ENCODE measurements at regions not wholly inside any gene's neighbourhood (a gene's known extent, or its start where the extent isn't known, plus 50 kb on each side); places are given as distances from the start of the nearest gene placed in this dataset.
A peak's percentile ranks its signal among the peaks of the same experiment; 100 is the strongest.

DNA sequence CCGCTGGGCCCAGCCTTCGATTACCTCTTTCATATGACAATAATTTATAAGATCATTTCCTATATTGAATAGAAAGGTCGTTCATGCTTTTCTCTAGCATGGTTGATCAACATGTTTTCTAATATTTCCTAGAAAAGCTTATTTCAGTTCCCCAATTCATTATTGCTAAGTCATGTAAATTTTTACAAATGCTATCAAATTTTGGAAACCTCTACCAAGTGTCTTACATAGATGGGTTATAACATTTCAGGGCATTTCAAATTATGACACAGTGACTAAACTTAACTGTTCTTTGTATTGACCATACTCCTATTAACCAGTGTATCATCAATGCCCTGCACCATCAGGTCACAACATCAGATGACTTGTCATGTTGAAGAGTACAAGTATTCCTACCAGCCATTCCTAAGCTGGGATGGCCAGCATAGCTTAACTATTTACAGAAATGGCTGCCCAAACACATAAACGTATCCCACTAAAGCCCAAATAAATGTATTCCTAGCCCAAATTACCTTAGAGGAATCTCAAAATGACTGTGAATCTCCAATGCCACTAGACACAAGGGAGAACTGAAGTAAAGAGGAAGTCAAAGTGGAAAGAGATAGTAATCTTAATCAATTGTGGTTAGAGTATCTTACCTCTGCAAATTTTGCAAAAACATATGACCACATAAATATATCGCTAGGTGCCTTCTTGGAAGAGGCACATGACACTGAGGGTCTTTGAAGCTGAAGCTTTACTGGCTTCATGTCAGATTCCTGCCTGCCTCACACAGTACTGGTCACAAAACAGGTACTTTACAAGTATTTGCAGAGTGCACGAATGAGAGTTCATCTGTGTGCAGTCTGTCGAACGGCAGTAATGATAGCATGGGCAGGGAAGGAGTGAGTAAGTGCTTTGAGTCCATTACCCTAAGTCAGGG is 87.3 kb upstream of the TLK1 start:
- no peak for DNase-seq (ENCODE audit: low read depth)
- no peak overlapping the region for H3K4me3 ChIP-seq (ENCODE audit: control insufficient read depth, low read depth, low read length)
- TF ChIP-seq, protein P1, sequence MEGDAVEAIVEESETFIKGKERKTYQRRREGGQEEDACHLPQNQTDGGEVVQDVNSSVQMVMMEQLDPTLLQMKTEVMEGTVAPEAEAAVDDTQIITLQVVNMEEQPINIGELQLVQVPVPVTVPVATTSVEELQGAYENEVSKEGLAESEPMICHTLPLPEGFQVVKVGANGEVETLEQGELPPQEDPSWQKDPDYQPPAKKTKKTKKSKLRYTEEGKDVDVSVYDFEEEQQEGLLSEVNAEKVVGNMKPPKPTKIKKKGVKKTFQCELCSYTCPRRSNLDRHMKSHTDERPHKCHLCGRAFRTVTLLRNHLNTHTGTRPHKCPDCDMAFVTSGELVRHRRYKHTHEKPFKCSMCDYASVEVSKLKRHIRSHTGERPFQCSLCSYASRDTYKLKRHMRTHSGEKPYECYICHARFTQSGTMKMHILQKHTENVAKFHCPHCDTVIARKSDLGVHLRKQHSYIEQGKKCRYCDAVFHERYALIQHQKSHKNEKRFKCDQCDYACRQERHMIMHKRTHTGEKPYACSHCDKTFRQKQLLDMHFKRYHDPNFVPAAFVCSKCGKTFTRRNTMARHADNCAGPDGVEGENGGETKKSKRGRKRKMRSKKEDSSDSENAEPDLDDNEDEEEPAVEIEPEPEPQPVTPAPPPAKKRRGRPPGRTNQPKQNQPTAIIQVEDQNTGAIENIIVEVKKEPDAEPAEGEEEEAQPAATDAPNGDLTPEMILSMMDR (conservative IDR thresholded peaks at IDR 0.05; ENCODE audit: control insufficient read depth, insufficient read depth, low read depth, low read length), result no peak

DNA sequence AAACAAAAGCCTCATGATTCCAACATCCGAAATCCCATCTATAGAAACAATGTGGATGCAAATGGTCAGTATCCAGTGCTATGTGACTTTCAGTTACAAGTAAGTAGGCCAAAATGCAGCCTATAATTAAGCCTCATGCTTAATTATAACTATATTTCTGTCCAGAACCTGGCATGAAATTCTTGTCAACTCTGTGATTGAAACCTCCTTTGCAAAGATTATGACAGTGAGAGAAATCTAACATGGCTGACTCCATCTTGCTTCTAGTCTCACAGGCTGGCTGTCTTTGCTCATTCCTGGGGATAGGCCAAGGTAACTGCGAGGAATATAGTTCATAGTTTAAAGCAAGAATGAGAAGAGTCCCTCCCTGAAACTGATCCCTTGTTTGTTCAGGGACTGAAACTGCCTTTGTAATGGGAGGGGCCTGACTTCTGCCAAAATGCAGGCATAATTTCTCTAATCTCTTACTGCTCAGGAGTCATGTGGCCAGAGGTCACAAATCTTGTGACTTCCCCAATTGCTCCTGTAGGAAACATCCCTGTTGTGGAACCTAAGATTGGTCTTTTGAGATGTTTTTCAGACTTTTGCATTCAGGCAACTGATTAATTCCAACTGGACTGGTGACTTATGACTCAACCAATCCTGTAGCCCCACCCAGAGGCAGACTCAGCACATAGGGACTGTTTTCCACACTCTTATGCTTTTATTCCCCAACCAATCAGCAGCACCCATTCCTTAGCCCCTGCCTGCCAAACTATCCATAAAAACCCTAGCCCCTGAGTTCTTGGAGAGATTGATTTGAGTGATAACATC is 84.5 kb upstream of the TLK1 start:
- H3K4me3 ChIP-seq (ENCODE audit: control insufficient read depth, low read depth, low read length), result no peak overlapping the region
- TF ChIP-seq, protein P1 (conservative IDR thresholded peaks at IDR 0.05; ENCODE audit: control insufficient read depth, insufficient read depth, low read depth, low read length), result peak; percentile 38
- peak; percentile 83 for DNase-seq (ENCODE audit: low read depth)

DNA sequence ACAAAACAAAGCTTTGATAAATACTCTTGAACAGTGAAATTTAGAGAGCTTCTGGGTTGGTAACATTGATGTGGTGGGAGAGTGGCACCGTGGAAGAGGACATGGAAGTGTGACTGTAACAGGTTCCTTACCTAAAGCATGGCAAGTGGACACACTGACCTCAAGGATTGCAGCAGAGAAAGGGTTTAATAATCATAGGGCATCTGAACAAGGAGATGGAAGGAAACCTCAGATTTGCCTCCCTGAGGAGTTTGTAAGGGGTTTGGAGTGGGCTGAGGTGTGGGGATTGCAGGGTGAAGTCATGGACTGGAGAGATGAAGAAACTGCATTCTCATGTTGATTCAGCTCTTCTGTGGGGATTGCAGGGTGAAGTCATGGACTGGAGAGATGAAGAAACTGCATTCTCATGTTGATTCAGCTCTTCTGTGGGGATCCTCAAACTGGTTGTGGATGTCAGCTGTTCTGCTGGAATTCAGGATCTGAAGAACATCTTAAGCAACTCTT is 83.8 kb upstream of the TLK1 start:
- no peak overlapping the region for H3K4me3 ChIP-seq (ENCODE audit: control insufficient read depth, low read depth, low read length)
- TF ChIP-seq, protein P1 (conservative IDR thresholded peaks at IDR 0.05; ENCODE audit: control insufficient read depth, insufficient read depth, low read depth, low read length), result no peak
- DNase-seq (ENCODE audit: low read depth), result peak; percentile 90

DNA sequence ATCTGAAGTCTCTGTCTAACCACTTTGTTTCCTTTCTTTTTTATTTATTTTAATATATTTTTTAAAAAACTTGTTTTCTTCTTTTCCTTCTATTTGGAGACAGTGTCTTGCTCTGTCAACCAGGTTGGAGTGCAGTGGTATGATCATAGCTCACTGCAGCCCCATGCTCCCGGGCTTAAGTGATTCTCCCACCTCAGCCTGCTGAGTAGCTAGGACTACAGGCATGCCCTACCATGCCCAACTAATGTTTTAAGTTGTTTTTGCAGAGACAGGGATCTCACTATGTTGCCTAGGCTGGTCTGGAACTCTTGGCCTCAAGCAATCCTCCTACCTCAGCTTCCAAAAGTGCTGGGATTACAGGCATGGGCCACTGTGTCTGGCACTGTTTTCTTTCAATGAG is 81.1 kb upstream of the TLK1 start:
- DNase-seq (ENCODE audit: low read depth), result no peak
- no peak overlapping the region for H3K4me3 ChIP-seq (ENCODE audit: control insufficient read depth, low read depth, low read length)
- TF ChIP-seq, protein P1 (conservative IDR thresholded peaks at IDR 0.05; ENCODE audit: control insufficient read depth, insufficient read depth, low read depth, low read length), result no peak

DNA sequence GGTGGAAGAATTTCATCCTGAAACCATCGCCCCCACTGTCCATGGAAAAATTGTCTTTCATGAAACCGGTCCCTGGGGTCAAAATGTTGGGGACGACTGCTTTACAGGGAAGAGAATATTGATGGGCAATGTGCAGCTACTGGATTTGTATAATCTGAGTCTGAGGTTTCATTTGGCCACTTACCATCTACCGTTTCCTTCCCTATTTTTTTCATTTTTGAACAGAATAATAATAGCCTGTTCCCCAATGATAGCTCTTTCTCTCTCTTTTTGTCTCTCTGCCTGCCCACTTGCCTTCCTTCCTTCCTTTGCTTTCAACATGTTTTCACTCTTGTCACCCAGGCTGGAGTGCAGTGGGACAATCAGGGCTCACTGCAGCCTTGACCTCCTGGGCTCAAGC is 78.3 kb upstream of the TLK1 start:
- DNase-seq (ENCODE audit: low read depth), result no peak
- TF ChIP-seq, protein P1 (conservative IDR thresholded peaks at IDR 0.05; ENCODE audit: control insufficient read depth, insufficient read depth, low read depth, low read length), result no peak
- no peak overlapping the region for H3K4me3 ChIP-seq (ENCODE audit: control insufficient read depth, low read depth, low read length)

DNA sequence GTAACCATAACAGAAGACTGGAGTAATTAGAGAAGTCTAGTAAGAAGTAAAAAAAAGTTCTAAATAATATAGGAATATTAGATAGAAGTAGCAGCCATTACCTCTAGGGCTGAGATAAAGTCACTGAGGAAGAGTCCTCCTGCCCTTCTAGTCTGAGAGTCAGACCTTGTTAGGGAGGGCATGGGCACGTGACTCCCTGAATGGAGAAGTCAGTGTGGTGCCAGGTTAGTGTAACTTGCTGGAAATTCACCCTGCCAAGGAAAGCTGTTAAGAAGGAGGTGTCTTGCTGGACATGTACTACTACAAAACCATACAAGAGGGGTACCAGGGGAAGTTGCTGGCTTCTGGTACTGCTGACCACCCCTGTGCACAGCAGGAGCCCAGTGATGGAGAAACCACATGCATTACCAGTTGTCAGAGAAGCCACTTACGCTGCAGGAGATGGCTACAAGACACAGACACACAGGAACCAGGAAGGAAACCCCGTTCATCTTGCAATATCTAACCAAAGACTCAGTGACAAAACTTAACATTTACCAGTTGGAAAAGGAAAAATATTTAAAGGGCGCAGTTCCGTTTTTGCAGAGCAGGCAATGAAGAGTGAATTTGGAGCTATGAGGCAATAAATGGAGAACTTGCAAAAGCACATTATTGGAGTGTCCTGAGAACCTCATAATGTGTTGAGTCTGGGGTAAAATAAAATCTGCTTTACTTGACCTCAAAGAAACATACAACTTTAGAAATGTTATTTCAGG is 77.2 kb upstream of the TLK1 start:
- DNase-seq (ENCODE audit: low read depth), result no peak
- no peak overlapping the region for H3K4me3 ChIP-seq (ENCODE audit: control insufficient read depth, low read depth, low read length)
- TF ChIP-seq, protein P1 (conservative IDR thresholded peaks at IDR 0.05; ENCODE audit: control insufficient read depth, insufficient read depth, low read depth, low read length), result no peak
